HG02623 (cell line): ENCODE measurements at regions not wholly inside any gene's neighbourhood (a gene's known extent, or its start where the extent isn't known, plus 50 kb on each side); places are given as distances from the start of the nearest gene placed in this dataset.

Source experiments
- ATAC-seq: cut with Tn5 transposase; IDR thresholded peaks from one replicate; pipeline ENCODE4 v1.9.1; 2021; ENCODE audit warnings: moderate library complexity; ENCODE audit not compliant: unreplicated experiment

DNA sequence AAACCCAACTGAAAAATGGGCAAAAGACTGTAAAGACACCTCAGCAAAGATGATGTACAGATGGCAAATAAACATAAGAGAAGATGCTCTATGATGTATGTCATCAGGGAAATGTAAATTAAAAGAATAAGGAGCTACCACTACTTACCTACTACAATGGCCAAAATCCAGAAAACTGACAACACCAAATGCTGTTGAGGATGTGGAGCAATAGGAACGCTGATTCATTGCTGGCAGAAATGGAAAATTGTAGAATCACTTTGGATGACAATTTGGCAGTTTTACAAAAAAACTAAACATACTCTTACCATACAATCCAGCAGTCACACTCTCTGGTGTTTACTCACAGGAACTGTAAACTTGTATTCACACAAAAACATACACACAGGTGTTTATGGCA is 222.3 kb upstream of the LDB2 start:
- ATAC-seq: no peak

DNA sequence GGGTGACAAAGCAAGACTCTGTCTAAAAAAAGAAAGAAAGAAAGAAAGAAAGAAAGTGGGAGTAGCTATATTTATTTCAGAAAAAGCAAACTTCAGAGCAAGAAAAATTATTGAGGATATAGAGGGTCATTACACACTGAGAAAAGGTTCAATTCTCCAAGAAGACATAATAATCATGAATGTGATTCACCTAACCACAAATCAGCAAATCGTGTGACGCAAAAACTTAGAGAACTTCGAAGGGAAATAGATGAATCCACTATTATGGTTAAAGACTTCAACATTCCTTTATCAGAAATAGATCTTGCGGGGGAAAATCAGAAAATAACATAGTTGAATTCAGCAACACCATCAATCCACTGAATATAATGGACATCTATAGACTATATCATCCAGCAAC is 219.3 kb upstream of the LDB2 start:
- no peak for ATAC-seq

DNA sequence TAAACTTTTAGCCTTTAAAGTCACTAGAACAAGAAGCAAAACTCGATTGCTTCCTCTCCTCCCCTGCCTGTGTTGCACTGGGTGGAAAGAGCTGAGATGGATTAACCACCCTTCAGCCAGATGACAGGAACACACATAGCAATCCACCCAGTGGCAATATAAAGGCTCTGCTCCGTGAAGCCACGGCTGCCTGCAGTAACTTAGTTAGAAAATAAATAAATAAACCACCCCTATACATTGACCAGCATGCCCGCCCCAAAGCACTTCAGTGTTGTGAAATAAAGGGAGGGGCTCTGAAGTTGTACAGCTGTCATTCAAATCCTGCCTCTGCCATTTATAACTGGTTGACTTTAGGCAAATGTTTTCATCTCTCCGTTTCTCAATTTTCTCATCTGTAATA is 217.1 kb upstream of the LDB2 start:
- no peak for ATAC-seq

DNA sequence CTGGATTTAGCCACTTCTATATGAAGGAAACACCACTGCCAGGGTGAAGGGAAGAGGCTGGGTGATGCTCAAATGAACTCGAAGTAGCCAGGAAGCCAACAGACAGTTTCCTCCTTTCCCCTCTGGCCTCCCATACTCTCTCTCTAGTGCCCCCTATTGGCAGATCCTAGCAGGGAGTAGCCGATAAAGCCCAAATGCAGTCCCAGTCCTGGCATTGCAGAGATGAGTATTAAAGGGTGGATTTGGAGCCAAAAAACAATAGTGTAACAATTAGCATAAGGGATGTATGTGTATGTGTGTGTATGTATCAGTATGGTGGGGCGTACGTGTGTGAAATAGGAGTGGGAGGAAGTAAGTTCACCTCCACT is 213.8 kb upstream of the LDB2 start:
- ATAC-seq: no peak

DNA sequence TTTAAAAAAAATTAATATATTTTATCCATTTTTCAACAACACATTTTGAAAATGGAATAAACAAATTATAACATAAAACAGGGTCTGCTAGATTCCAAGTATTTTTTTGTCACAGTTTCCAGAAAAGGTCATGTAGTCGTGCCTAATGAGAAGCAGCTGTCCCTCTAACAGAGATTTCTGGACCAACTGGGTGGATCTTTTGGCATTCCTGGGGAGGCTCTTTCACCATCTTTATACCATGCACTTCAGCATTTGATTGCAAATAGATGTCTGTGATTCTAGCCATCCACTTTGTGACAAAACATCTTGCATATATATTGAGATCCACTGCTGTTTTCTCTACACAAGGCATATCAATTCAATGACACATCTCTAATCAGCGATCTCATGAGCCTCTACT is 210.7 kb upstream of the LDB2 start:
- ATAC-seq: no peak

DNA sequence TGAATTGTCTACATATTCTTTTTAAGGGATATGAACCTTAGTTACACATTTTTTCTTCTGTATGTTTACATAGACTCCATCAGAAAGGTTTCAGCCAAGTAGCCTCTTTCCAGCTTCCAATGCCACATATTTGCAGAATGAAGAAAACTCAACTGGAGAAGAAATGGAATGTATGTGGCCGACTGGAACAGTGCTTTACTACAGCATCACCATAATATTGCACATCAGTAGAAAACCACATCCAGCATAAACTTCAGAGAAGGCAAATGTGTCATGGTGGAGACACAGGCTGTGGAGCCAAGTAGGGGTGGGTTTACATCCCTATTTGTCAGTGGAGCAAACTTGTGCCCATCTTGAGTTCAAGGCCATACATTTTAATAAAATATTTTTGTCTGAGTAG is 204.8 kb upstream of the LDB2 start:
- no peak for ATAC-seq

DNA sequence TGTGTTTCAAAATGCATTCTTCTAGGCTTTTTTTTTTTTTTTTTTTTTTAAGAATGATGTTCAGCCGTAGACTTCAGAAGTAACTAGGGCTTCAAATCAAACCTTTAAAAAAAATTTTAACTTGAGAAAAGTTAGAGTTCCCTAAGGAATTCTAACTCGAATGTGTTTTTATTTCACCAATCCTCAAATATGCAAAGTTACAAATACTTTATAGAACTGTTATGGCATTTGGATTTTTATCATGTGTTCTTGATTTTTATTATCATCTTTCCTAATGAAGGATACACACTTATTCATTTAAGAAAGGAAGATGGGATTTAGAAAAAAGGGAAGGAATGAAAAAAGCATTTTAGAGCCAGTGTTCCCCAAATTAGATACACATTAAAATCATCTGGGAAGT is 200.6 kb upstream of the LDB2 start:
- ATAC-seq: no peak

DNA sequence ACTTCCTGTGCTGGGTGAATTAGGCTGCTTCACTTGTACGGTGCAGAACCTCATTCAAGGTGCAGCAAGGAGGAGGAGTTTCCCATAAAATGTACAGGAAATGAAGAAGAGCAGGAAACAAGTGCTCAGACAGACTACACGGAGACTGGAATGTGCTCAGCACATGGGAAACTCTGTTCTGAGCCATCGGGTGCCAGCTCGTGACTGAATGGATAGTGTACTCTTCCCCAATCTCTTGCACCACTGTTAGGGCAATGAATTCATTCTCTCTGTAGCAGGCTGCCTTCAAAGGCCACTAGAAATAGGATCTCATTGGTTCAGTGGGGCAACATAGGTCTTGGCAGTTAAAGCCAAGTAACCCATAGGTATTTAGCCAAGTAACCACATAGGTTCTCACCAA is 200.0 kb upstream of the LDB2 start:
- ATAC-seq: no peak

DNA sequence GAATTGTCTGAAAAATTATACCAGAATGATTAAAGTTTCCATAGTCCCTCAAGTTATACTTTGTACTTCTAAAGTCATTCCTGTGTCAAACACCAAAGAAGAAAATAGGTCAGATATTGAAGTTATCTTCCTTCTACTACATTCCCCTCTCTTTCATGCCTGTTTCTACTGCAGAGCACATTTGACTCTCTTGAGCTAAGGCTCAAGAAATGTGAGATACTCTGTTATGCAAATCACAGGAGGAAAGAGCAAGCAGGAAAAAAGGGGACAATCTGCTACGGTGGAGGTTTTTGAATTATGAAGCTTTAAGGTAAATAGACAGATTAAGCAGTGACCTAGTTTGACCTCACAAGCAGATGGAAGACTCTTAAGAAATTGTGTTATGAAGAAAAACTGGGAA is 198.9 kb upstream of the LDB2 start:
- no peak for ATAC-seq

DNA sequence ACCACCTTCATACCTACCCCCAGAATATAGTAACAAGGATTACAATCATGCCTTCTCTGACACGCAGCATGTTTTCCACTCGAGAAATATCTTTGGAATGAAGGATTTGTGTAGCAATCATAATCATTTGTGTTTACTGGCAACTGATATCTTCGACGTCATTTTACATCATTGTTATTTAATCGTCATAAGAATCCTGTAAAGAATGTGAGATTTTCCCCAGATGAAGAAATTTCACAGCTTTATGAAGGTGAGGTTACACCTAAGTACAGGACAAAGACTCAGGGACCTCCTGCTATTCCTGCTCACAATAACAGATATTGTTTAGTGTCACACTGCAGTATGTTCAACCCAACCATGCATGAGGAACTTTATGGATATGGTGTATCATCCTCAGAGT is 198.2 kb upstream of the LDB2 start:
- no peak for ATAC-seq

DNA sequence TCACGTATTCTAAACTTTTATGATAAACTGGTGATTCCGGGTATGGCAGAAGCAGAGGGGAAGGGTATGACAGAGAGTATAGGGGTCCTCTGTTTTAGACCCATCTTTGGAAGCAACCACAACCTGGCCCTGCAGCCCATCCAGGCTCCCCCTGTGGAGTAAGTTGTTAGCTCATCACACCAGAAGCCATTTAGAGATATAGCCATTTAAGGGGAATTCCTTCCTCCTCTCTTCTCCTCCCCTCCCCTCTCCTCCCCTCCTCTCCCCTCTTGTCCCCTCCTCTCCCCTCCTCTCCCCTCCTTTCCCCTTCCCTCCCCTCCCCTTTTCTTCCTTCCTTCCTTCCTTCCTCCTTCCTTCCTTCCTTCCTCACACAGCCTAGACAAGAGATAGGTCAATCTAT is 197.3 kb upstream of the LDB2 start:
- no peak for ATAC-seq

DNA sequence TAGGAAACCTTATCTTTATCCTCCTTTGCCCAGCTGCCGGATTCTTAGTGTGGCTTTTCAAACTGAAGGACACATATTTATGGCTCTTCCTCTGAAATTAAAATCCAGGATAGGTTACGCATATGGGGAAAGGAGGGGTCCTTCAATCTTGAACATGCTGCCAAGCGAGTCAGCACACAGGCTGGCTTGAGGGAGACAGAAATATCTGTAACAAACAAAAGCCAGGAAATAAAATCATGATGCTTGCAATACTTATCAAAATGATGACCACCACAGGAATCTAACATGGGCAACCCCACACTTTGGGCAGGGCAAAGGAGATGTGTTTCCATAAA is 196.4 kb upstream of the LDB2 start:
- ATAC-seq: no peak

DNA sequence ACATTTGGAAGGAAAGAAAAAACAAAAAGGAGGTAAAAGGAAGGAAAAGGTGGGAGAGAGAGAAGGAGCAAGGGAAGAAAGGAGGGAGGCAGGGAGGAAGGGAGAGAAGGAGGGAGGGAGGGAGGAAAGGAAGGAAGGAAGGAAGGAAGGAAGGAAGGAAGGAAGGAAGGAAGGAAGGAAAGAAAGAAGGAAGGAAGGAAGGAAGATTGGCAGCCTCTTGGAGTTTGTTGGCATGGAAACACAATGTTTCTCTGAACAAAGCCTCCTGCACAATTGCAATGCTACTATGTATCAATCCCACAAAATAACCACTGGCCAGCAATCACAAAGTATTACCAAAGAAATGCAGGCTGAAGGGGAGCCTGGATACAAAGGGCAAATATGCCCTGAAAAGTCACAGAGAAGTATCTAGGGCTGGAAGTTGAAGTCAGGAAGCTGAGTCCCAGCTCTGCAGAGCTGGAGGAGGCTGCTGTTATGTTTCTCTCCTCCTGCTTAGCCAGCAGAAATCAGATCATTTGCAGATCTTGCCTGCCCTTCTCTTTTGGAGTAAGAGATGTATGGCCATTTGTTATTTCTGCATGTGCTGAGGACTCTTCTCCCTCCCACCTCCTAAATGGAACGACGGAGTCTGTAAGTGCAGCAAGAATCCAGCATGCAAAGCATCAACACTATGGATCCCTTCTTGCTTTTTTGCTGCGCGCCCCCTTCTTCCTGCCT is 195.9 kb upstream of the LDB2 start:
- no peak for ATAC-seq

DNA sequence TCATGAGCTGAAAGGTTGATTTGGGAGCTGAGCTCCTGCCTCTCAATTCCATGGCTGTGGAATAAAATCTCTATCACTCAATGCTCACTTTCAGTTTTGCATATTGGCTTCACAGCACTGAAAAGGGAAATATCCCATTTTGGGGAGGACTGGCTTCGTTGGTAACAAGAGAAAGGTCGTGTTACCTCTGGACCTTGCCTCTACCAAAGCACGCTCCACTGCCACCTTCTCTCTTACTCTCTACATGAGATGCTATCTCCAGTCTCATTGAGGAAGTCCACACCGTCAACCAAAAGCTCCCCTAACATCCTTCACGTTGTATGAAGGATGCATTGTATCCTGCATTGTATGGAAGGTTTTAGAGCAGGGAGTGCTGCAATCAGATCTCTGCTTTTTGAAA is 195.0 kb upstream of the LDB2 start:
- no peak for ATAC-seq

DNA sequence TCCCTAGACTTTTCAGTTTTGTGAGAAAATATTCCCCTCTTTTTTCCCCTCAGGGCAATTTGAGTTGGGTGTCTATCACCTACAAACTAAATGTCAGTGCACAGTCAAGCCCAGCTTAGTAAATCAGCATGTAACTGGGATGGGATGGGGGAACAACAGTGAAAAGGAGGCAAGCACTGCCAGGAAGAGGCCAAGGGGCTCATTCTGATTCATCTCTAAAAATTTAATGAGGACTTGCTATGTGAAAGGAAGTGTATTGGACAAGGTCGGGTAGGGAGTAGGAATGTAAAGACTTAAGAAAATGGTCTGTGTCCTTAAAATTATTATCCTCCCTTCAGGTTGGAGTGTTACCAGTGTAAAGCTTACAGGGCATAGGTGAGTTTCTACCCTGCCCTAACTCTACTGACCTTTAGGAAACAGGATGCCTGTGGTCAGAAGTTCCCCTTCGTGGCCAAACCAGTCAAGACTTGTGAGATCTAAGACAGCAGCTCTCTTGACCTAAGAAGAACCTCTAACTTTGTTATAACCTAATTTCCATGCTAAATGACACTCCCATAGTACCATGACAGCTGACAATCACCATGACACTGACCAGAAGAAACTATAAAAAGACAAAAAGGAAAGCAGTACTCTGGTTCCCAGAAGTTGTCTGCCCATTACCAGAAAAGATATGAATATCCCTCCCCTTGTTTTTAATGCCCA is 194.4 kb upstream of the LDB2 start:
- ATAC-seq: peak; percentile 90

DNA sequence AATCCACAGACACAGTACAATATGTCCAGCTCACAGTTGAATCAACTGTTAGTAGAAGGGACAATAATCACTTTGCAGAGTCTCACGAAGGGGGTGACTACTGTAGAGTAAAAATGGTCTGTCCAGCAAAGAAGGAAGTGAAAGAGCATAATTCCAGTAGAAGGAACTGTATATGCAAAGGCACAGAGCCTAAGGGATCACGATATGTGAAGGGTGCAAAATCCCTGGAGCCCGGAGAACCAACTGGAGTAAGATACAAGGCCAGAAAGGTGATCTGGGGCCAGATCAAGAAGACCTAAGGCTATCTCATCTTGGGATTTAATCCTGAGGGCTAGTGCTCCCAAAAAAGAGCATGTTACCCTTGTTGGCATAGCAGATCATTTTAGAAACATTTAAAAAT is 192.7 kb upstream of the LDB2 start:
- no peak for ATAC-seq

DNA sequence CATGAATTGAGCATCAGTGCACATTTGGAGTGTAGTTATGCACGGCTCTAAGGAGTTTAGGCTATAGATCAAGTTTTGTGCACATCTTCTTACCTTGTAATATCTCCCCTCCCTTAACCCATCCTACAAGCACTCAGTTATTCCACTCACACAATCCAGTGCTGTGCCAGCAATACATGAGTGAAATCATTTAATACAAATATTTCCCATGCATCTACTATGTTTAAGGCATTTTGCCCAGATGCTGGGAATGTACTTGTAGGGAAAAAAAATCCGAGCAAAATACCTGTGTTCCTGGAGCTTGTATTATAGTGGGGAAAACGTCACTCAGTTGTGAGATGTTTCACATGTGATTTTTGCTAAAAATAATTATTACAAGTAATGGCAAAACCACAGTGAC is 191.6 kb upstream of the LDB2 start:
- no peak for ATAC-seq

DNA sequence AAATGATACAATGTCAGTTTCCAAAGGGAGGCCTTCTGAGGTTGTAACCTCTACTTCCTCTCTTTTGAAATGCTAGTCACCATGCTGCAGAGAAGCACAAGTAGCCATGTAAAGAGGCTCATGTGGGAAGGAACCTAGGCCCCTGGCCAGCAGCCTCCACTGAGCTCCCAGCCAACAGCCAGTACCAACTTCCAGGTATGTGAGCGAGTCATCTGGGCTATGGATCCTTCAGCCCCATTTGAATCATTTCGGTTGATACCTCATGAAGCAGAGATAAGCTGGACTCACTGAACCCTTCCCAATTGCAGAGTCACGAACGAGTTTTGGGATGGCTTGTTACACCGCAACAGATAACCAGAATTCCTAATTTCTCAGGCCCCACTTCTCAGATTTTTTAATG is 187.0 kb upstream of the LDB2 start:
- no peak for ATAC-seq

DNA sequence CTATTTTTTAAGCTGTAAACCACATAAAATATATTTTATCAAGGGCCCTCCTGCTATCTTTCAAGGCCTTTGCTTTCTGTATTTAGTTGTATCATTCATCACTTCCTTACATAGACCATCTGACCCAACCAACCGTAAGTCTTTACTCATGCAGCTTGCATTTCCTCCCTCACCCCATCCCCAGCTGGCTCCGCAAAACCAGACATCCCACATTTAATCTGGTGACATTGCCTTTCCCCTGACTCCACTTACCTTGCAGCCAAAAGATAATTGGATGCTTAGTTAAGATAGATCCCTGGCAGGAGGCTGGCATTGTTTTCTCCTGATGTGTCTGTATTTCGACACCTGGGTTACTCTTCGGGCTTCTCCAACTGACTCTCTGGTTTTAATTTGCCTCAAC is 183.7 kb upstream of the LDB2 start:
- no peak for ATAC-seq

DNA sequence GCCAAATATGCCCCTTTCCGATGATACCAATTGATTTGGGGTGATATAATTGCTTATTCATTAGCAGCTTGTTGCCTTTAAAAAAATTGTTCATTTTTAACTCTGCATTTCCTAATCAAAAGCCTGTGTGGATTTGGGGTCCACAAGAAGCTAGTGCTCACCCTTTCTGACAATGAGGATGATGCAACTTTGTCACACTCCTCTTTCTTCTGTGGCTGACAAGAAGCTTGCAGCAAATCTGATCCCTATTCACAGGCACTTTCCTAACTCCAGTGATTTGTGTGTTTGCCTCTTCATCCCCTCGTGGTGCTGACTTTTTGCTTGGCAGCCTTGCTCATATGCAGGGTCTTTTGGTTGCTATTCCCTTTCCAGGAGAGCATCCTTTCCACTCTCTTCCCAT is 182.7 kb upstream of the LDB2 start:
- ATAC-seq: no peak

DNA sequence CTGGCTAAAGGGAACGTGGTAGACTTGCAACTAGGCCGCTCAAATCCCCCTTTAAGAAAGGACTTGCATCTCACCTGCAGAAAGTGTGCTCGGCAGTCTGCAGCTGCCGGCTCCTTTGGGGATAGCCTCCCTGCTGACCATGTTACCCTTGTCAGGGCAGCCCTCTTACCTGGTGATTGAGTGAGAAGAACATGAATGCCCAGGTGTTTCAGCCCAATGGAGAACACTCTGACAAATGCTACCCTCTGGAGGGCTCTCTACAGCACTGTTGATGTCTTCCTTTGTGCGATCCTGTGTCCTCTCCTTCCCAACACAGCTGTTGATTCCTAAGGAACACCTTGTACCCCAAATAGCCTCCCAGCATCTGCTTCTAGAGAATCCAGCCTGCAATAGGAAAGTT is 178.7 kb upstream of the LDB2 start:
- no peak for ATAC-seq

DNA sequence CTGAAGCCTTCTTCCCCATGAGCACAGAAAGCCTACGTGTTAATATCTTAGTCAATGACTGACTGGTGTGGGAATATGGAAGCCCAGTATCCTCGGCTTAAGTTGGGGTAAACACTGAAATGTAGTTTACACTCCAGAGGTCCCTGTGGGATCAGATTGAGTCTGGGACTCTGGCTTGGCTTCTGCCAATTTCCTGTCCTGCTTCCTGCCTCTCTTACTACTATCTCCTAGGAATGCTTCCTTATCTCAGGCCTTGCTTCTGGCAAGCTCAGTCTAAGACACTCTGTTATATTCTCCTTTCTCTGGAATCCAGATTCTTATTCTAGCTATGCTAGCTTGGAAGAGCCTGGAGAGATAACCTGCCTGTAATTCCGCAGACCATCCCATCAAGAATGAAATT is 174.0 kb upstream of the LDB2 start:
- ATAC-seq: no peak

DNA sequence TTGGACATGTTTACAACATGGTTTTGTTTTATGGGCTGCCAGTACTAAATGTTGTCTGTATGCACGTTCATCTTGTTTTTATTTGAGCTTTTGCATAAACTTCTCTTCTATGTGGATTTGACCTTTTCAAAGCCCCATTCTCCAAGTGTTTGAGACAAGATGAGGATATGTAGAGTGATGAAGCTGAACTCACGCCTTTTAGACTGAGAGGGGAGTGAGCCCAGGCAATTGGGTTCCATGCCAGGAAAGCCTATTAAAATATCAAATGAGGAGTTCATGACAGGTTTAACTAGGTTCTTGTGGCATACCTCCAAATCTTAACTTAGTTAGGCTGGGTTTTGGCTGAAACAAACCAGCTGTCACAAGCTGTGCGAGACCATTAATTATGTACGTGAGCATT is 170.4 kb upstream of the LDB2 start:
- ATAC-seq: no peak
